ENCODE measurements at regions not wholly inside any gene's neighbourhood (a gene's known extent, or its start where the extent isn't known, plus 50 kb on each side); places are given as distances from the start of the nearest gene placed in this dataset.

GRCh38 chr14:28661171-28661772 lies 105.3 kb upstream of the FOXG1 start:
- TF ChIP-seq, protein P1, sequence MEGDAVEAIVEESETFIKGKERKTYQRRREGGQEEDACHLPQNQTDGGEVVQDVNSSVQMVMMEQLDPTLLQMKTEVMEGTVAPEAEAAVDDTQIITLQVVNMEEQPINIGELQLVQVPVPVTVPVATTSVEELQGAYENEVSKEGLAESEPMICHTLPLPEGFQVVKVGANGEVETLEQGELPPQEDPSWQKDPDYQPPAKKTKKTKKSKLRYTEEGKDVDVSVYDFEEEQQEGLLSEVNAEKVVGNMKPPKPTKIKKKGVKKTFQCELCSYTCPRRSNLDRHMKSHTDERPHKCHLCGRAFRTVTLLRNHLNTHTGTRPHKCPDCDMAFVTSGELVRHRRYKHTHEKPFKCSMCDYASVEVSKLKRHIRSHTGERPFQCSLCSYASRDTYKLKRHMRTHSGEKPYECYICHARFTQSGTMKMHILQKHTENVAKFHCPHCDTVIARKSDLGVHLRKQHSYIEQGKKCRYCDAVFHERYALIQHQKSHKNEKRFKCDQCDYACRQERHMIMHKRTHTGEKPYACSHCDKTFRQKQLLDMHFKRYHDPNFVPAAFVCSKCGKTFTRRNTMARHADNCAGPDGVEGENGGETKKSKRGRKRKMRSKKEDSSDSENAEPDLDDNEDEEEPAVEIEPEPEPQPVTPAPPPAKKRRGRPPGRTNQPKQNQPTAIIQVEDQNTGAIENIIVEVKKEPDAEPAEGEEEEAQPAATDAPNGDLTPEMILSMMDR (IDR thresholded peaks at IDR 0.05; ENCODE audit: insufficient read depth, low read depth, low read length) = no peak
- no peak for TF ChIP-seq EZH2 (IDR thresholded peaks at IDR 0.05; ENCODE audit: insufficient read depth, low read length)
